ENCODE measurements at regions not wholly inside any gene's neighbourhood (a gene's known extent, or its start where the extent isn't known, plus 50 kb on each side); places are given as distances from the start of the nearest gene placed in this dataset.

GRCh38 chr1:194616835-194617234 is 1430.4 kb upstream of the B3GALT2 start:
- ATAC-seq (ENCODE audit: insufficient read depth, low FRiP score) (no peak), DNase-seq (no peak)
- Histone ChIP-seq H3K9me3 (ENCODE audit: control insufficient read depth in 4 of 4, insufficient read depth in 3 of 4, low read length in 3 of 4) (peaks cover 0 to 9% (median under 1%) of the 10 kb centered on the region in 4 donors), H3K4me1 (ENCODE audit: control insufficient read depth in 5 of 5, insufficient read depth in 5 of 5, low read length in 5 of 5) (no peaks in the 10 kb centered on the region), H3K9ac (ENCODE audit: insufficient read depth in 1 of 2, low read length in 2 of 2) (no peak overlapping the region), H3K27ac (ENCODE audit: low read depth in 1 of 2, low read length in 1 of 2) (no peak overlapping the region), H3K27me3 (ENCODE audit: control insufficient read depth in 3 of 3, insufficient read depth in 3 of 3, low read length in 2 of 3) (no peaks in the 10 kb centered on the region), H3K36me3 (ENCODE audit: control insufficient read depth in 4 of 4, insufficient read depth in 4 of 4, low read length in 4 of 4) (no peaks in the 10 kb centered on the region), H3K4me3 (no peak overlapping the region)
- WGBS, 2 donors: 85 to 93% methylated on average over 9 of the region's 9 CpGs
- TF ChIP-seq CTCF (IDR thresholded peaks at IDR 0.05; ENCODE audit: control extremely low read depth, extremely low read depth): no peak

- Histone ChIP-seq H3K9ac (ENCODE audit: insufficient read depth in 1 of 2, low read length in 2 of 2) (no peak overlapping the region), H3K9me3 (ENCODE audit: control insufficient read depth in 4 of 4, insufficient read depth in 3 of 4, low read length in 3 of 4) (no peaks in the 10 kb centered on the region), H3K4me1 (ENCODE audit: control insufficient read depth in 5 of 5, insufficient read depth in 5 of 5, low read length in 5 of 5) (peaks cover 0 to 4% (median 0%) of the 10 kb centered on the region in 5 donors), H3K4me3 (no peak overlapping the region), H3K36me3 (ENCODE audit: control insufficient read depth in 4 of 4, insufficient read depth in 4 of 4, low read length in 4 of 4) (no peaks in the 10 kb centered on the region), H3K27ac (ENCODE audit: low read depth in 1 of 2, low read length in 1 of 2) (no peak overlapping the region), H3K27me3 (ENCODE audit: control insufficient read depth in 3 of 3, insufficient read depth in 3 of 3, low read length in 2 of 3) (no peaks in the 10 kb centered on the region)
- 24 to 48% methylated on average over 1 of the region's 1 CpG for WGBS, 2 donors
- no peak for TF ChIP-seq CTCF (IDR thresholded peaks at IDR 0.05; ENCODE audit: control extremely low read depth, extremely low read depth)
- DNase-seq: no peak
- ATAC-seq (ENCODE audit: insufficient read depth, low FRiP score): no peak
These were observed 1415.8 kb upstream of the B3GALT2 start for GRCh38 chr1:194602184-194602583.

- no peak for TF ChIP-seq CTCF (IDR thresholded peaks at IDR 0.05; ENCODE audit: control extremely low read depth, extremely low read depth)
- no peak for DNase-seq
- Histone ChIP-seq H3K9me3 (ENCODE audit: control insufficient read depth in 4 of 4, insufficient read depth in 3 of 4, low read length in 3 of 4) (no peaks in the 10 kb centered on the region), H3K27ac (ENCODE audit: low read depth in 1 of 2, low read length in 1 of 2) (no peak overlapping the region), H3K27me3 (ENCODE audit: control insufficient read depth in 3 of 3, insufficient read depth in 3 of 3, low read length in 2 of 3) (no peaks in the 10 kb centered on the region), H3K9ac (ENCODE audit: insufficient read depth in 1 of 2, low read length in 2 of 2) (no peak overlapping the region), H3K36me3 (ENCODE audit: control insufficient read depth in 4 of 4, insufficient read depth in 4 of 4, low read length in 4 of 4) (no peaks in the 10 kb centered on the region), H3K4me1 (ENCODE audit: control insufficient read depth in 5 of 5, insufficient read depth in 5 of 5, low read length in 5 of 5) (peaks cover 0 to 4% (median 0%) of the 10 kb centered on the region in 5 donors), H3K4me3 (no peak overlapping the region)
- WGBS, 2 donors: 79 to 81% methylated on average over 3 of the region's 3 CpGs
- ATAC-seq (ENCODE audit: insufficient read depth, low FRiP score): no peak
These were observed 1414.3 kb upstream of the B3GALT2 start for GRCh38 chr1:194600716-194601115.

- H3K36me3 ChIP-seq (ENCODE audit: control insufficient read depth in 4 of 4, insufficient read depth in 4 of 4, low read length in 4 of 4): no peaks in the 10 kb centered on the region
- H3K4me1 ChIP-seq (ENCODE audit: control insufficient read depth in 5 of 5, insufficient read depth in 5 of 5, low read length in 5 of 5): peaks cover 0 to 4% (median 0%) of the 10 kb centered on the region in 5 donors
- DNase-seq (peak in 2 of 3 donors; percentile 25 to 55), ATAC-seq (ENCODE audit: insufficient read depth, low FRiP score) (no peak)
- WGBS, 2 donors: 41 to 59% methylated on average over 1 of the region's 1 CpG
- no peak overlapping the region for H3K27ac ChIP-seq (ENCODE audit: low read depth in 1 of 2, low read length in 1 of 2)
- no peak overlapping the region for H3K4me3 ChIP-seq
- H3K9ac ChIP-seq (ENCODE audit: insufficient read depth in 1 of 2, low read length in 2 of 2): no peak overlapping the region
- no peak for TF ChIP-seq CTCF (IDR thresholded peaks at IDR 0.05; ENCODE audit: control extremely low read depth, extremely low read depth)
- no peaks in the 10 kb centered on the region for H3K9me3 ChIP-seq (ENCODE audit: control insufficient read depth in 4 of 4, insufficient read depth in 3 of 4, low read length in 3 of 4)
- H3K27me3 ChIP-seq (ENCODE audit: control insufficient read depth in 3 of 3, insufficient read depth in 3 of 3, low read length in 2 of 3): no peaks in the 10 kb centered on the region
These were observed 1411.7 kb upstream of the B3GALT2 start for GRCh38 chr1:194598098-194598497.

All from lung (tissue), 11 donors.